A549 (cell line): ENCODE measurements at regions not wholly inside any gene's neighbourhood (a gene's known extent, or its start where the extent isn't known, plus 50 kb on each side); places are given as distances from the start of the nearest gene placed in this dataset.

Experiments
- CBX2 ChIP-seq: fragments of 200-600 bp; sonication (generic); IDR thresholded peaks from 2 replicates; pipeline ENCODE4 v1.6.1; 2016; ENCODE audit warnings: low read depth, mild to moderate bottlenecking, borderline replicate concordance
- CHD2 ChIP-seq: fragments of 150-350 bp; IDR thresholded peaks from 2 replicates; pipeline ENCODE4 v1.6.1; 2014; ENCODE audit warnings: low read length; ENCODE audit not compliant: partially characterized antibody
- CTCF ChIP-seq: fragments of >200 bp; sonication (Bioruptor Twin); formaldehyde crosslinking; IDR thresholded peaks from 3 replicates; pipeline ENCODE4 v1.5.1; 2016
- HDAC2 ChIP-seq: fragments of 200-600 bp; sonication (generic); IDR thresholded peaks from 2 replicates; pipeline ENCODE4 v1.6.1; 2016
- POLR2A ChIP-seq: IDR thresholded peaks from 2 replicates; pipeline ENCODE4 v1.6.1; 2012; ENCODE audit warnings: mild to moderate bottlenecking, low read length
- RNF2 ChIP-seq: fragments of 200-600 bp; sonication (generic); IDR thresholded peaks from 2 replicates; pipeline ENCODE4 v1.6.1; 2016; ENCODE audit warnings: low read depth, mild to moderate bottlenecking, antibody characterized with exemption, moderate library complexity, borderline replicate concordance
- TF ChIP-seq, protein P1 (sequence below): fragments of 450-650 bp; IDR thresholded peaks from 2 replicates; pipeline ENCODE4 v1.6.1; 2014; ENCODE audit warnings: antibody characterized with exemption

DNA sequence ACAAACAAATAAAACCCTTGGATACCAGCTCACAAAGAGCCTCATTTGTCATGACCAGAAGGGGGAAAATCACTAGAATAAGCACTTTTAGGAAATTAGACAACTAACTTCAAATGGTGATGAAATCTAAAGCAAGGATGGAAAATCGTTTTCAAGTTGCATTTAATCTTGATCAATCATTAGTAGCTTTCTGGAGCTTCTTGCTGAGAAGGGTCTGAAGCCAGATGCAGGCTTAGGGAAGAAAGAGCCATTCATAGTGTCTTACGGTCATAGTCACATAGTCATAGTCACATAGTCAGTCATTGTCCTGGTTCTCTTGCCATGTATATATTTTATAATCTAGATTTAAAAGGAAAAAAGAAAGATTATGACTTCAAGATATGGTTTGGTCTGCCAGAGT is 610.5 kb downstream of the ACTL7B start:
- TF ChIP-seq CBX2 (no peak), CHD2 (no peak), CTCF (no peak), HDAC2 (no peak), RNF2 (no peak), POLR2A (no peak)
- TF ChIP-seq, protein P1, sequence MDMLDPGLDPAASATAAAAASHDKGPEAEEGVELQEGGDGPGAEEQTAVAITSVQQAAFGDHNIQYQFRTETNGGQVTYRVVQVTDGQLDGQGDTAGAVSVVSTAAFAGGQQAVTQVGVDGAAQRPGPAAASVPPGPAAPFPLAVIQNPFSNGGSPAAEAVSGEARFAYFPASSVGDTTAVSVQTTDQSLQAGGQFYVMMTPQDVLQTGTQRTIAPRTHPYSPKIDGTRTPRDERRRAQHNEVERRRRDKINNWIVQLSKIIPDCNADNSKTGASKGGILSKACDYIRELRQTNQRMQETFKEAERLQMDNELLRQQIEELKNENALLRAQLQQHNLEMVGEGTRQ, result no peak
